ENCODE measurements at regions not wholly inside any gene's neighbourhood (a gene's known extent, or its start where the extent isn't known, plus 50 kb on each side); places are given as distances from the start of the nearest gene placed in this dataset.

DNA sequence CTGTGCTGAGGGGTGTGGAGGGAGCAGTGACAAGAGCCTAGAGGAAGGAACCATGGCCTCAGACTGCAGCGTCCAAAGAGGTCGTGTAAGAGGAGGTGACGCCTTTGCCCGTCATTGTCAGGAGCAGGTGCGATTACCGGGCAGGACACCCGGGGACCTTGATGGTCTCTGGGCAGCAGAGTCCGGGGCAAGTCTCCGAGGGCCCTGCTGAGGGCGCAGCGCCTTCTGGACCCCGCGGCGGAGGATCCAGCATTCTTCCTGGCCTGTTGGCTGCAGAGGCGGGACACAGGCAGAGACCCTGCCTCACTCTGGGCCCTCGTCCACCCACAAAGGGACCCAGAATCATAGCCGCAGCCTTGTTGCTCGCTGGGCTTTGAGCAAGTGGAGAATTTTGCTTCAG is 1168.8 kb downstream of the BRD1 start:
- TF ChIP-seq, protein P1, sequence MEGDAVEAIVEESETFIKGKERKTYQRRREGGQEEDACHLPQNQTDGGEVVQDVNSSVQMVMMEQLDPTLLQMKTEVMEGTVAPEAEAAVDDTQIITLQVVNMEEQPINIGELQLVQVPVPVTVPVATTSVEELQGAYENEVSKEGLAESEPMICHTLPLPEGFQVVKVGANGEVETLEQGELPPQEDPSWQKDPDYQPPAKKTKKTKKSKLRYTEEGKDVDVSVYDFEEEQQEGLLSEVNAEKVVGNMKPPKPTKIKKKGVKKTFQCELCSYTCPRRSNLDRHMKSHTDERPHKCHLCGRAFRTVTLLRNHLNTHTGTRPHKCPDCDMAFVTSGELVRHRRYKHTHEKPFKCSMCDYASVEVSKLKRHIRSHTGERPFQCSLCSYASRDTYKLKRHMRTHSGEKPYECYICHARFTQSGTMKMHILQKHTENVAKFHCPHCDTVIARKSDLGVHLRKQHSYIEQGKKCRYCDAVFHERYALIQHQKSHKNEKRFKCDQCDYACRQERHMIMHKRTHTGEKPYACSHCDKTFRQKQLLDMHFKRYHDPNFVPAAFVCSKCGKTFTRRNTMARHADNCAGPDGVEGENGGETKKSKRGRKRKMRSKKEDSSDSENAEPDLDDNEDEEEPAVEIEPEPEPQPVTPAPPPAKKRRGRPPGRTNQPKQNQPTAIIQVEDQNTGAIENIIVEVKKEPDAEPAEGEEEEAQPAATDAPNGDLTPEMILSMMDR (IDR thresholded peaks at IDR 0.05): no peak
- no peak for TF ChIP-seq POLR2A (IDR thresholded peaks at IDR 0.05)
- no peak for TF ChIP-seq POLR2AphosphoS5 (IDR thresholded peaks at IDR 0.05)
- no peak for TF ChIP-seq EP300 (IDR thresholded peaks at IDR 0.05)
